HEK293T (cell line): ENCODE measurements at regions not wholly inside any gene's neighbourhood (a gene's known extent, or its start where the extent isn't known, plus 50 kb on each side); places are given as distances from the start of the nearest gene placed in this dataset.

ENCODE experiments used
- BHLHE40 ChIP-seq: fragments of 450-650 bp; IDR thresholded peaks from 2 replicates; pipeline ENCODE4 v1.6.1; 2016; ENCODE audit warnings: mild to moderate bottlenecking, moderate library complexity, borderline replicate concordance
- FOXA1 ChIP-seq: fragments of 450-650 bp; IDR thresholded peaks from 2 replicates; pipeline ENCODE4 v1.6.1; 2016; ENCODE audit warnings: mild to moderate bottlenecking
- FOXK2 ChIP-seq: fragments of 450-650 bp; IDR thresholded peaks from 2 replicates; pipeline ENCODE4 v1.6.1; 2016; ENCODE audit warnings: mild to moderate bottlenecking
- FOXM1 ChIP-seq: fragments of 450-650 bp; IDR thresholded peaks from 2 replicates; pipeline ENCODE4 v1.6.1; 2017; ENCODE audit warnings: mild to moderate bottlenecking, borderline replicate concordance
- HDGF ChIP-seq: fragments of 450-650 bp; IDR thresholded peaks from 2 replicates; pipeline ENCODE4 v1.6.1; 2017; ENCODE audit warnings: antibody characterized with exemption, borderline replicate concordance
- LEF1 ChIP-seq: fragments of 450-650 bp; IDR thresholded peaks from 2 replicates; pipeline ENCODE4 v1.6.1; 2017; ENCODE audit warnings: mild to moderate bottlenecking, borderline replicate concordance
- PKNOX1 ChIP-seq: fragments of 450-650 bp; IDR thresholded peaks from 2 replicates; pipeline ENCODE4 v1.6.1; 2016
- SP1 ChIP-seq: fragments of 450-650 bp; IDR thresholded peaks from 2 replicates; pipeline ENCODE4 v1.6.1; 2017
- SUZ12 ChIP-seq: fragments of 450-650 bp; IDR thresholded peaks from 2 replicates; pipeline ENCODE4 v1.6.1; 2016; ENCODE audit warnings: mild to moderate bottlenecking
- TARDBP ChIP-seq: fragments of 450-650 bp; IDR thresholded peaks from 2 replicates; pipeline ENCODE4 v1.6.1; 2016
- ZNF384 ChIP-seq: fragments of 450-650 bp; IDR thresholded peaks from 2 replicates; pipeline ENCODE4 v1.6.1; 2016

- no peak for TF ChIP-seq SP1
- TF ChIP-seq FOXM1, result no peak
- TF ChIP-seq PKNOX1, result no peak
- no peak for TF ChIP-seq FOXA1
- TF ChIP-seq TARDBP, result no peak
- TF ChIP-seq SUZ12, result no peak
- TF ChIP-seq FOXK2, result no peak
- no peak for TF ChIP-seq LEF1
- TF ChIP-seq BHLHE40, result no peak
- TF ChIP-seq ZNF384, result no peak
- TF ChIP-seq HDGF, result no peak
Measured at GRCh38 chr12:89192429-89192828, 159.9 kb downstream of the DUSP6 start.
